ENCODE measurements at regions not wholly inside any gene's neighbourhood (a gene's known extent, or its start where the extent isn't known, plus 50 kb on each side); places are given as distances from the start of the nearest gene placed in this dataset.

DNA sequence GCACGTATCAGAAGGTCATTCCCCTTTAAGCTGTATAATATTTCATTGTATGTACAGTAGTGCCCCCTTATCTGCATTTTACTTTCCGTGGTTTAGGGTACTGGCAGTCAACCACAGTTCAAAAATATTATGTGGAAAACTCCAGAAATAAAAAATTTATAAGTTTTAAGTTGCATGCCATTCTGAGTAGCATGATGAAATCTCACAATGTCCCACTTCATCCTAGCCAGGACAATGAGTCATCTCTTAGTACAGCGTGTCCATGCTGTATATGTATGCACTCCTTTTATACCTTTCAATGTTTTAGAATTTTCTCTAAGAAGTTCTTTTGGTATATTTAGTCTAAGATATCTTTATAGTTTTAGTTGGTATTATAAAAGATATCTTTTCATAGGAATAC is 115.0 kb upstream of the HAND1 start:
- Histone ChIP-seq H3K36me3 (ENCODE audit: insufficient read depth) (no peaks in the 10 kb centered on the region), H3K79me2 (replicated peaks; ENCODE audit: insufficient read depth) (no peaks in the 10 kb centered on the region), H4K20me1 (replicated peaks; ENCODE audit: insufficient read depth) (no peaks in the 10 kb centered on the region; the same call in 1 of the 2 replicates), H3F3A (replicated peaks; ENCODE audit: low read depth) (no peaks in the 10 kb centered on the region), H3K4me3 (no peak overlapping the region), H2AFZ (no peak overlapping the region), H3K4me2 (no peak overlapping the region), H3K4me1 (ENCODE audit: insufficient read depth) (no peaks in the 10 kb centered on the region), H3K9me2 (ENCODE audit: insufficient read depth) (peaks cover 4% of the 10 kb centered on the region; the same call in 1 of the 2 replicates), H3K27me3 (ENCODE audit: insufficient read depth) (no peaks in the 10 kb centered on the region), H3K27ac (ENCODE audit: low read depth) (no peak overlapping the region)
- Mint-ChIP-seq H3K9me3 (peaks cover 3% of the 10 kb centered on the region; the same call in 1 of the 3 replicates), H3K4me3 (no peak overlapping the region), H3K4me1 (no peaks in the 10 kb centered on the region), H3K27me3 (ENCODE audit: insufficient read depth, low read depth, poor library complexity) (peaks cover 5% of the 10 kb centered on the region), H3K36me3 (ENCODE audit: low read depth) (no peaks in the 10 kb centered on the region), H3K27ac (no peak overlapping the region)
- TF ChIP-seq NANOG (IDR thresholded peaks at IDR 0.05; ENCODE audit: borderline replicate concordance) (no peak), CREB1 (CRISPR knock-in tag; IDR thresholded peaks at IDR 0.05; ENCODE audit: low read depth) (no peak), EZH2 (IDR thresholded peaks at IDR 0.05; ENCODE audit: low read depth, unreplicated experiment) (no peak), STAT1 (IDR thresholded peaks at IDR 0.05; ENCODE audit: unreplicated experiment) (no peak), EZH2phosphoT487 (IDR thresholded peaks at IDR 0.05; ENCODE audit: unreplicated experiment) (no peak), JUNB (IDR thresholded peaks at IDR 0.05; ENCODE audit: unreplicated experiment) (no peak), POLR2AphosphoS5 (IDR thresholded peaks at IDR 0.05; ENCODE audit: low read depth) (no peak), ZNF331 (CRISPR knock-in tag; IDR thresholded peaks at IDR 0.05; ENCODE audit: low read depth) (no peak), ZNF114 (CRISPR knock-in tag; IDR thresholded peaks at IDR 0.05) (no peak)
- TF ChIP-seq, protein P1, sequence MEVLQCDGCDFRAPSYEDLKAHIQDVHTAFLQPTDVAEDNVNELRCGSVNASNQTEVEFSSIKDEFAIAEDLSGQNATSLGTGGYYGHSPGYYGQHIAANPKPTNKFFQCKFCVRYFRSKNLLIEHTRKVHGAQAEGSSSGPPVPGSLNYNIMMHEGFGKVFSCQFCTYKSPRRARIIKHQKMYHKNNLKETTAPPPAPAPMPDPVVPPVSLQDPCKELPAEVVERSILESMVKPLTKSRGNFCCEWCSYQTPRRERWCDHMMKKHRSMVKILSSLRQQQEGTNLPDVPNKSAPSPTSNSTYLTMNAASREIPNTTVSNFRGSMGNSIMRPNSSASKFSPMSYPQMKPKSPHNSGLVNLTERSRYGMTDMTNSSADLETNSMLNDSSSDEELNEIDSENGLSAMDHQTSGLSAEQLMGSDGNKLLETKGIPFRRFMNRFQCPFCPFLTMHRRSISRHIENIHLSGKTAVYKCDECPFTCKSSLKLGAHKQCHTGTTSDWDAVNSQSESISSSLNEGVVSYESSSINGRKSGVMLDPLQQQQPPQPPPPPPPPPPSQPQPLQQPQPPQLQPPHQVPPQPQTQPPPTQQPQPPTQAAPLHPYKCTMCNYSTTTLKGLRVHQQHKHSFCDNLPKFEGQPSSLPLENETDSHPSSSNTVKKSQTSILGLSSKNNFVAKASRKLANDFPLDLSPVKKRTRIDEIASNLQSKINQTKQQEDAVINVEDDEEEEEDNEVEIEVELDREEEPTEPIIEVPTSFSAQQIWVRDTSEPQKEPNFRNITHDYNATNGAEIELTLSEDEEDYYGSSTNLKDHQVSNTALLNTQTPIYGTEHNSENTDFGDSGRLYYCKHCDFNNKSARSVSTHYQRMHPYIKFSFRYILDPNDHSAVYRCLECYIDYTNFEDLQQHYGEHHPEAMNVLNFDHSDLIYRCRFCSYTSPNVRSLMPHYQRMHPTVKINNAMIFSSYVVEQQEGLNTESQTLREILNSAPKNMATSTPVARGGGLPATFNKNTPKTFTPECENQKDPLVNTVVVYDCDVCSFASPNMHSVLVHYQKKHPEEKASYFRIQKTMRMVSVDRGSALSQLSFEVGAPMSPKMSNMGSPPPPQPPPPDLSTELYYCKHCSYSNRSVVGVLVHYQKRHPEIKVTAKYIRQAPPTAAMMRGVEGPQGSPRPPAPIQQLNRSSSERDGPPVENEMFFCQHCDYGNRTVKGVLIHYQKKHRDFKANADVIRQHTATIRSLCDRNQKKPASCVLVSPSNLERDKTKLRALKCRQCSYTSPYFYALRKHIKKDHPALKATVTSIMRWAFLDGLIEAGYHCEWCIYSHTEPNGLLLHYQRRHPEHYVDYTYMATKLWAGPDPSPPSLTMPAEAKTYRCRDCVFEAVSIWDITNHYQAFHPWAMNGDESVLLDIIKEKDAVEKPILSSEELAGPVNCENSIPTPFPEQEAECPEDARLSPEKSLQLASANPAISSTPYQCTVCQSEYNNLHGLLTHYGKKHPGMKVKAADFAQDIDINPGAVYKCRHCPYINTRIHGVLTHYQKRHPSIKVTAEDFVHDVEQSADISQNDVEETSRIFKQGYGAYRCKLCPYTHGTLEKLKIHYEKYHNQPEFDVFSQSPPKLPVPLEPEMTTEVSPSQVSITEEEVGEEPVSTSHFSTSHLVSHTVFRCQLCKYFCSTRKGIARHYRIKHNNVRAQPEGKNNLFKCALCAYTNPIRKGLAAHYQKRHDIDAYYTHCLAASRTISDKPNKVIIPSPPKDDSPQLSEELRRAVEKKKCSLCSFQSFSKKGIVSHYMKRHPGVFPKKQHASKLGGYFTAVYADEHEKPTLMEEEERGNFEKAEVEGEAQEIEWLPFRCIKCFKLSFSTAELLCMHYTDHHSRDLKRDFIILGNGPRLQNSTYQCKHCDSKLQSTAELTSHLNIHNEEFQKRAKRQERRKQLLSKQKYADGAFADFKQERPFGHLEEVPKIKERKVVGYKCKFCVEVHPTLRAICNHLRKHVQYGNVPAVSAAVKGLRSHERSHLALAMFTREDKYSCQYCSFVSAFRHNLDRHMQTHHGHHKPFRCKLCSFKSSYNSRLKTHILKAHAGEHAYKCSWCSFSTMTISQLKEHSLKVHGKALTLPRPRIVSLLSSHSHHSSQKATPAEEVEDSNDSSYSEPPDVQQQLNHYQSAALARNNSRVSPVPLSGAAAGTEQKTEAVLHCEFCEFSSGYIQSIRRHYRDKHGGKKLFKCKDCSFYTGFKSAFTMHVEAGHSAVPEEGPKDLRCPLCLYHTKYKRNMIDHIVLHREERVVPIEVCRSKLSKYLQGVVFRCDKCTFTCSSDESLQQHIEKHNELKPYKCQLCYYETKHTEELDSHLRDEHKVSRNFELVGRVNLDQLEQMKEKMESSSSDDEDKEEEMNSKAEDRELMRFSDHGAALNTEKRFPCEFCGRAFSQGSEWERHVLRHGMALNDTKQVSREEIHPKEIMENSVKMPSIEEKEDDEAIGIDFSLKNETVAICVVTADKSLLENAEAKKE (CRISPR knock-in tag; IDR thresholded peaks at IDR 0.05), result no peak
- TF ChIP-seq, protein P2, sequence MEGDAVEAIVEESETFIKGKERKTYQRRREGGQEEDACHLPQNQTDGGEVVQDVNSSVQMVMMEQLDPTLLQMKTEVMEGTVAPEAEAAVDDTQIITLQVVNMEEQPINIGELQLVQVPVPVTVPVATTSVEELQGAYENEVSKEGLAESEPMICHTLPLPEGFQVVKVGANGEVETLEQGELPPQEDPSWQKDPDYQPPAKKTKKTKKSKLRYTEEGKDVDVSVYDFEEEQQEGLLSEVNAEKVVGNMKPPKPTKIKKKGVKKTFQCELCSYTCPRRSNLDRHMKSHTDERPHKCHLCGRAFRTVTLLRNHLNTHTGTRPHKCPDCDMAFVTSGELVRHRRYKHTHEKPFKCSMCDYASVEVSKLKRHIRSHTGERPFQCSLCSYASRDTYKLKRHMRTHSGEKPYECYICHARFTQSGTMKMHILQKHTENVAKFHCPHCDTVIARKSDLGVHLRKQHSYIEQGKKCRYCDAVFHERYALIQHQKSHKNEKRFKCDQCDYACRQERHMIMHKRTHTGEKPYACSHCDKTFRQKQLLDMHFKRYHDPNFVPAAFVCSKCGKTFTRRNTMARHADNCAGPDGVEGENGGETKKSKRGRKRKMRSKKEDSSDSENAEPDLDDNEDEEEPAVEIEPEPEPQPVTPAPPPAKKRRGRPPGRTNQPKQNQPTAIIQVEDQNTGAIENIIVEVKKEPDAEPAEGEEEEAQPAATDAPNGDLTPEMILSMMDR (conservative IDR thresholded peaks at IDR 0.05; ENCODE audit: low read depth in 2 of 2), result no peak
- TF ChIP-seq, protein P3, sequence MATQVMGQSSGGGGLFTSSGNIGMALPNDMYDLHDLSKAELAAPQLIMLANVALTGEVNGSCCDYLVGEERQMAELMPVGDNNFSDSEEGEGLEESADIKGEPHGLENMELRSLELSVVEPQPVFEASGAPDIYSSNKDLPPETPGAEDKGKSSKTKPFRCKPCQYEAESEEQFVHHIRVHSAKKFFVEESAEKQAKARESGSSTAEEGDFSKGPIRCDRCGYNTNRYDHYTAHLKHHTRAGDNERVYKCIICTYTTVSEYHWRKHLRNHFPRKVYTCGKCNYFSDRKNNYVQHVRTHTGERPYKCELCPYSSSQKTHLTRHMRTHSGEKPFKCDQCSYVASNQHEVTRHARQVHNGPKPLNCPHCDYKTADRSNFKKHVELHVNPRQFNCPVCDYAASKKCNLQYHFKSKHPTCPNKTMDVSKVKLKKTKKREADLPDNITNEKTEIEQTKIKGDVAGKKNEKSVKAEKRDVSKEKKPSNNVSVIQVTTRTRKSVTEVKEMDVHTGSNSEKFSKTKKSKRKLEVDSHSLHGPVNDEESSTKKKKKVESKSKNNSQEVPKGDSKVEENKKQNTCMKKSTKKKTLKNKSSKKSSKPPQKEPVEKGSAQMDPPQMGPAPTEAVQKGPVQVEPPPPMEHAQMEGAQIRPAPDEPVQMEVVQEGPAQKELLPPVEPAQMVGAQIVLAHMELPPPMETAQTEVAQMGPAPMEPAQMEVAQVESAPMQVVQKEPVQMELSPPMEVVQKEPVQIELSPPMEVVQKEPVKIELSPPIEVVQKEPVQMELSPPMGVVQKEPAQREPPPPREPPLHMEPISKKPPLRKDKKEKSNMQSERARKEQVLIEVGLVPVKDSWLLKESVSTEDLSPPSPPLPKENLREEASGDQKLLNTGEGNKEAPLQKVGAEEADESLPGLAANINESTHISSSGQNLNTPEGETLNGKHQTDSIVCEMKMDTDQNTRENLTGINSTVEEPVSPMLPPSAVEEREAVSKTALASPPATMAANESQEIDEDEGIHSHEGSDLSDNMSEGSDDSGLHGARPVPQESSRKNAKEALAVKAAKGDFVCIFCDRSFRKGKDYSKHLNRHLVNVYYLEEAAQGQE (IDR thresholded peaks at IDR 0.05; ENCODE audit: unreplicated experiment), result no peak
- TF ChIP-seq, protein P4, sequence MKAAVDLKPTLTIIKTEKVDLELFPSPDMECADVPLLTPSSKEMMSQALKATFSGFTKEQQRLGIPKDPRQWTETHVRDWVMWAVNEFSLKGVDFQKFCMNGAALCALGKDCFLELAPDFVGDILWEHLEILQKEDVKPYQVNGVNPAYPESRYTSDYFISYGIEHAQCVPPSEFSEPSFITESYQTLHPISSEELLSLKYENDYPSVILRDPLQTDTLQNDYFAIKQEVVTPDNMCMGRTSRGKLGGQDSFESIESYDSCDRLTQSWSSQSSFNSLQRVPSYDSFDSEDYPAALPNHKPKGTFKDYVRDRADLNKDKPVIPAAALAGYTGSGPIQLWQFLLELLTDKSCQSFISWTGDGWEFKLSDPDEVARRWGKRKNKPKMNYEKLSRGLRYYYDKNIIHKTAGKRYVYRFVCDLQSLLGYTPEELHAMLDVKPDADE (IDR thresholded peaks at IDR 0.05), result no peak
- ATAC-seq, result no peak
- no peak for DNase-seq (ENCODE audit: low spot score)
